Superior temporal gyrus (tissue), 1 donor: ENCODE measurements at regions not wholly inside any gene's neighbourhood (a gene's known extent, or its start where the extent isn't known, plus 50 kb on each side); places are given as distances from the start of the nearest gene placed in this dataset.

ENCODE experiments used
- DNase-seq: peaks from one replicate; pipeline ENCODE4 v3.0.0-alpha.2; 2016; ENCODE audit errors: extremely low spot score

- no peak for DNase-seq
Measured at GRCh38 chr10:125457406-125457805, 225.6 kb downstream of the TEX36 start.

- DNase-seq = no peak
Measured at GRCh38 chr10:125455855-125456254, 227.1 kb downstream of the TEX36 start.

- no peak for DNase-seq
Measured at GRCh38 chr10:125455431-125455830, 227.5 kb downstream of the TEX36 start.

- DNase-seq = no peak
Measured at GRCh38 chr10:125451319-125451718, 231.6 kb downstream of the TEX36 start.

- no peak for DNase-seq
Measured at GRCh38 chr10:125450218-125450617, 232.7 kb downstream of the TEX36 start.

- no peak for DNase-seq
Measured at GRCh38 chr10:125449571-125449970, 233.4 kb downstream of the TEX36 start.

GRCh38 chr10:125448596-125448995, 234.4 kb downstream of the TEX36 start:
- no peak for DNase-seq

GRCh38 chr10:125444790-125445189, 238.2 kb downstream of the TEX36 start:
- DNase-seq = no peak

- no peak for DNase-seq
Measured at GRCh38 chr10:125442856-125443540, 240.0 kb downstream of the TEX36 start.

GRCh38 chr10:125441151-125441550, 241.8 kb downstream of the TEX36 start:
- DNase-seq = no peak

- DNase-seq = no peak
Measured at GRCh38 chr10:125431149-125431548, 251.8 kb downstream of the TEX36 start.

- no peak for DNase-seq
Measured at GRCh38 chr10:125428054-125428453, 254.9 kb downstream of the TEX36 start.

- no peak for DNase-seq
Measured at GRCh38 chr10:125424191-125424847, 258.6 kb downstream of the TEX36 start.

- no peak for DNase-seq
Measured at GRCh38 chr10:125423569-125423968, 259.4 kb downstream of the TEX36 start.

GRCh38 chr10:125419831-125420230, 259.5 kb upstream of the CTBP2 start:
- DNase-seq = no peak

- DNase-seq = no peak
Measured at GRCh38 chr10:125419146-125419545, 258.8 kb upstream of the CTBP2 start.

- DNase-seq = no peak
Measured at GRCh38 chr10:125417605-125418004, 257.2 kb upstream of the CTBP2 start.

GRCh38 chr10:125415964-125416363, 255.6 kb upstream of the CTBP2 start:
- no peak for DNase-seq

- DNase-seq = no peak
Measured at GRCh38 chr10:125415006-125415633, 254.8 kb upstream of the CTBP2 start.

- no peak for DNase-seq
Measured at GRCh38 chr10:125411724-125412123, 251.4 kb upstream of the CTBP2 start.

GRCh38 chr10:125409756-125410155, 249.4 kb upstream of the CTBP2 start:
- DNase-seq = no peak

- no peak for DNase-seq
Measured at GRCh38 chr10:125407557-125407956, 247.2 kb upstream of the CTBP2 start.

- DNase-seq = no peak
Measured at GRCh38 chr10:125407000-125407502, 246.7 kb upstream of the CTBP2 start.
